CD8-positive, alpha-beta memory T cell (primary cell): ENCODE measurements at regions not wholly inside any gene's neighbourhood (a gene's known extent, or its start where the extent isn't known, plus 50 kb on each side); places are given as distances from the start of the nearest gene placed in this dataset.

ENCODE experiments used
- CTCF ChIA-PET: fragments of 350-600 bp; sonication (Branson Sonifier 250); formaldehyde crosslinking; loops from one replicate; lab custom pipeline; 2021; ENCODE audit warnings: antibody characterized with exemption; lab: Charles Lee
- POLR2A ChIA-PET: fragments of 350-600 bp; sonication (Branson Sonifier 250); formaldehyde crosslinking; loops from one replicate; lab custom pipeline; 2021; ENCODE audit warnings: antibody characterized with exemption; lab: Charles Lee
- DNase-seq, 5 donors: peaks; one replicate each; pipeline versions ENCODE4 v3.0.0 to v3.0.0-alpha.2; 2020 to 2022; ENCODE audit warnings: mixed read lengths in 1 of 5
- H3K27ac ChIP-seq: one replicate; pipeline ENCODE4 v1.7.0; 2013; ENCODE audit warnings: low read depth, mild to moderate bottlenecking, low read length, moderate library complexity
- H3K27me3 ChIP-seq: 2 replicates; pipeline ENCODE4 v1.7.0; 2013; ENCODE audit warnings: low read length, mild to moderate bottlenecking; ENCODE audit not compliant: insufficient read depth, poor library complexity, severe bottlenecking
- H3K36me3 ChIP-seq: 2 replicates; pipeline ENCODE4 v1.7.0; 2013; ENCODE audit warnings: mild to moderate bottlenecking, low read length, moderate library complexity; ENCODE audit not compliant: insufficient read depth
- H3K4me1 ChIP-seq: 2 replicates; pipeline ENCODE4 v1.7.0; 2013; ENCODE audit warnings: mild to moderate bottlenecking, low read length, moderate library complexity; ENCODE audit not compliant: insufficient read depth
- H3K4me3 ChIP-seq: 2 replicates; pipeline ENCODE4 v1.7.0; 2013; ENCODE audit warnings: mild to moderate bottlenecking, low read length
- H3K9me3 ChIP-seq: 2 replicates; pipeline ENCODE4 v1.7.0; 2013; ENCODE audit warnings: mild to moderate bottlenecking, low read length
- H3K27ac Mint-ChIP-seq, 8 donors: one replicate each; pipeline ENCODE4 v1.8.0; 2020 to 2021; ENCODE audit warnings: mixed read lengths in 8 of 8, mild to moderate bottlenecking in 6 of 8, inconsistent platforms in 3 of 8, moderate library complexity in 3 of 8
- H3K27me3 Mint-ChIP-seq, 2 donors: one replicate each; pipeline ENCODE4 v1.8.0; 2020 to 2021; ENCODE audit warnings: mixed read lengths in 2 of 2, mild to moderate bottlenecking in 1 of 2, moderate library complexity in 1 of 2
- H3K36me3 Mint-ChIP-seq, 3 donors: one replicate each; pipeline ENCODE4 v1.8.0; 2020 to 2021; ENCODE audit warnings: mixed read lengths in 3 of 3, inconsistent platforms in 1 of 3, mild to moderate bottlenecking in 1 of 3
- H3K4me1 Mint-ChIP-seq, 3 donors: one replicate each; pipeline ENCODE4 v1.8.0; 2020 to 2021; ENCODE audit warnings: mixed read lengths in 3 of 3, inconsistent platforms in 1 of 3, mild to moderate bottlenecking in 1 of 3
- H3K4me3 Mint-ChIP-seq, 7 donors: one replicate each; pipeline ENCODE4 v1.8.0; 2020 to 2021; ENCODE audit warnings: mixed read lengths in 7 of 7, mild to moderate bottlenecking in 6 of 7, moderate library complexity in 4 of 7, inconsistent platforms in 2 of 7
- H3K9me3 Mint-ChIP-seq, 5 donors: one replicate each; pipeline ENCODE4 v1.8.0; 2020 to 2022; ENCODE audit warnings: mixed read lengths in 5 of 5, mild to moderate bottlenecking in 3 of 5, moderate library complexity in 2 of 5, inconsistent platforms in 1 of 5

DNA sequence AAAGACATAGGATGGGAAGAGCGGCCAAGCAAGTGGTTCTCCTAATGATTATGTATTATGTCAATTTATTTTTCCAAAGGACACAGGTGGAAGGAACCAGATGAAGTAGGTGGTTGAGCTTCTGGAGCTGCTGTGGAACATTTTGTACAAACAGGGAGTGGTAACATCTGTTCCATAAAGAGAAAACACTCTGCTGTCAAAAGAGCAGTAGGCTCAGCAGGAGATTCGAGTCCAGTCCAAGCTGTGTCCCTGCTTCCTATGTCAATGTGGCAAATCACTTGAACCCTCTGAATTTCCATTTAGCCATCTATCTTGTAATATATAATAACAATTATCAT lies 448.0 kb upstream of the ANKRD30A start:
- H3K36me3 Mint-ChIP-seq, result no peaks in the 10 kb centered on the region
- peaks cover 0 to 21% (median 6%) of the 10 kb centered on the region in 5 donors for H3K9me3 Mint-ChIP-seq
- Histone ChIP-seq H3K4me3 (no peak overlapping the region), H3K27ac (no peak overlapping the region), H3K27me3 (no peaks in the 10 kb centered on the region), H3K4me1 (no peaks in the 10 kb centered on the region), H3K9me3 (no peaks in the 10 kb centered on the region), H3K36me3 (no peaks in the 10 kb centered on the region)
- no peak for DNase-seq
- H3K4me1 Mint-ChIP-seq, result no peaks in the 10 kb centered on the region
- CTCF ChIA-PET, result no interaction called here
- no peak overlapping the region for H3K27ac Mint-ChIP-seq
- H3K4me3 Mint-ChIP-seq, result no peak overlapping the region
- H3K27me3 Mint-ChIP-seq, result peaks cover 0 to 2% of the 10 kb centered on the region in 2 donors
- POLR2A ChIA-PET, result no interaction called here

DNA sequence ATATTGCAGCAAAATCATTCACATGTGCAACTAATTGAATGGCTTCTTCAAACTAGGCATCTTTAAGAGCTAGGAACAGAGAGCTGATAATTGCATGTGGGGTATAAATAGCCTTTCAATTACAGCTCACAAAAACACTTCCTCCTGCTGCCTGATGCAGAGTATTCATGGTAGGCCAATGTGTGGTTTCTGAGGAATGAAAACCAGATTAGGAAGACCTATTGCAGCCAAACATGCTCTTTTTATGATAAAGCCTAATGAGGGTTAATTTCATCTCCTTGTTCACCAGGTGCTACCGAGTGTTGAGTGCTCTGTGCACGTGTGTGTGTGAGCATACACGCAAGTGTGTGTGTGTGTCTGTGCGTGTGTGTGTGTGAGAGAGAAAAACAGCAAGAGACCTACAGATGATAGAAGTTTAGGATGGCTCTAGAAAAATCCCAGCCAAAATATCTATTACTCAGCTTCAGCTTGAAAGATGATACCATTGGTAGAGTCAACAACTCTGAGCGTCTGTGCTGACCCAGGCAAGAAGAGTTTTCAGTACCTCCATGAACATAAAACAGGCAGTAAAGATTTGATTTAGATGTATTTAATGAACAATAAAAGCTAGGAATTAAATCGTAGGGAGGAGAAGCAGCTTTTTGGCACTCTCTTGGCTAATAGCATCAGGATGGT lies 448.5 kb upstream of the ANKRD30A start:
- Histone ChIP-seq H3K27ac (no peak overlapping the region), H3K27me3 (no peaks in the 10 kb centered on the region), H3K36me3 (no peaks in the 10 kb centered on the region), H3K4me1 (no peaks in the 10 kb centered on the region), H3K9me3 (no peaks in the 10 kb centered on the region), H3K4me3 (no peak overlapping the region)
- peaks cover 0 to 23% (median 8%) of the 10 kb centered on the region in 5 donors for H3K9me3 Mint-ChIP-seq
- H3K27me3 Mint-ChIP-seq, result peaks cover 0 to 3% of the 10 kb centered on the region in 2 donors
- no peak overlapping the region for H3K4me3 Mint-ChIP-seq
- no peaks in the 10 kb centered on the region for H3K36me3 Mint-ChIP-seq
- no peaks in the 10 kb centered on the region for H3K4me1 Mint-ChIP-seq
- ChIA-PET CTCF (no interaction called here), POLR2A (no interaction called here)
- no peak overlapping the region for H3K27ac Mint-ChIP-seq
- no peak for DNase-seq

DNA sequence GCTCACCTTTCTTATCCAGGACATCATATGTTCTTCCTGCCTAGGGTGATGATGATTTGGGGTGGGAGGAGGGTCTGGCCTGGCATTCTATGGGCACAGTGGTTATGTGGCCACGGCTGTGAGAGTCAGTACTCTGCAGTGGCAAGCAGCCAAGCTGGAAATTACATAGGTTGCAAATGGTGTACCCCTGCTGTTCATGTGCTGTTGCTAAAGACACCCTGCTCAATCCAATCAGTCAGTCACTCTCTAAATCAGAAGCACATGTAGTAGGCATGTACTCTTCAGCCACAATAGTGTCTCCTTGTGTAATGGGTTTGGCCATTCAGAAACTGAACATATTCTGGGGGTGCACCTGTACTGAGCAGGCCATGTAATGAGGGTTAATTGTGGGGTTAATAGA lies 449.1 kb upstream of the ANKRD30A start:
- POLR2A ChIA-PET, result no interaction called here
- Mint-ChIP-seq H3K4me3 (no peak overlapping the region), H3K9me3 (peaks cover 0 to 24% (median 9%) of the 10 kb centered on the region in 5 donors), H3K27ac (no peak overlapping the region), H3K27me3 (peaks cover 0 to 4% of the 10 kb centered on the region in 2 donors), H3K36me3 (no peaks in the 10 kb centered on the region), H3K4me1 (no peaks in the 10 kb centered on the region)
- Histone ChIP-seq H3K4me1 (no peaks in the 10 kb centered on the region), H3K4me3 (no peak overlapping the region), H3K27me3 (no peaks in the 10 kb centered on the region), H3K9me3 (no peaks in the 10 kb centered on the region), H3K36me3 (no peaks in the 10 kb centered on the region), H3K27ac (no peak overlapping the region)
- CTCF ChIA-PET, result no interaction called here
- no peak for DNase-seq

DNA sequence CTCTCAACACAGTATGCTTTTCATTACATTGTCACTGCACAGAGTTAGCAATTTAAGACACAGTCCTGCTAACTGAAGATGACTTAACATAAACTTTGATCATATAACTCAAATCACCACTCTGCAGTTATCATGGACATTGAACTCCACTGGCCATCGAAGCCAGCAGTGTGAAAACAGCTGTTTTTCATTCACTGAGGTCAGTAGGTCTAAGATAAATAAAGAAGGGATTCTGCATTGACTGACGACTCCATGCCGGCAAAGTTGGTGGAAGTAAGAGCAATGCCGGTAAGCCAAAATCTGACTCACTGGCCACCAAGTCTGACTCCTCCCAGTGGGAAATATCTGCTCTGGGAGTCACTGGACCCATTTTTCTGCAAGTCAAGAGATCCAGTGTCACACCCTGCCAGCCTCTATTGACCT lies 449.9 kb upstream of the ANKRD30A start:
- no peak for DNase-seq
- Mint-ChIP-seq H3K9me3 (peaks cover 0 to 24% (median 9%) of the 10 kb centered on the region in 5 donors), H3K4me3 (no peak overlapping the region), H3K27ac (no peak overlapping the region), H3K4me1 (no peaks in the 10 kb centered on the region), H3K36me3 (no peaks in the 10 kb centered on the region), H3K27me3 (peaks cover 0 to 2% of the 10 kb centered on the region in 2 donors)
- CTCF ChIA-PET, result no interaction called here
- no peaks in the 10 kb centered on the region for H3K9me3 ChIP-seq
- no peaks in the 10 kb centered on the region for H3K27me3 ChIP-seq
- no peaks in the 10 kb centered on the region for H3K4me1 ChIP-seq
- no peak overlapping the region for H3K4me3 ChIP-seq
- no peaks in the 10 kb centered on the region for H3K36me3 ChIP-seq
- no peak overlapping the region for H3K27ac ChIP-seq
- POLR2A ChIA-PET, result no interaction called here

GRCh38 chr10:36671607-36672006 lies 453.8 kb upstream of the ANKRD30A start:
- peaks cover 6 to 22% (median 16%) of the 10 kb centered on the region in 5 donors for H3K9me3 Mint-ChIP-seq
- H3K4me1 Mint-ChIP-seq, result no peaks in the 10 kb centered on the region
- Histone ChIP-seq H3K36me3 (no peaks in the 10 kb centered on the region), H3K4me1 (no peaks in the 10 kb centered on the region), H3K27ac (no peak overlapping the region), H3K9me3 (no peaks in the 10 kb centered on the region), H3K27me3 (no peaks in the 10 kb centered on the region), H3K4me3 (no peak overlapping the region)
- ChIA-PET POLR2A (no interaction called here), CTCF (no interaction called here)
- peaks cover 0 to 2% of the 10 kb centered on the region in 2 donors for H3K27me3 Mint-ChIP-seq
- DNase-seq, result no peak
- H3K4me3 Mint-ChIP-seq, result no peak overlapping the region
- no peak overlapping the region for H3K27ac Mint-ChIP-seq
- H3K36me3 Mint-ChIP-seq, result peaks cover 0 to 3% (median 0%) of the 10 kb centered on the region in 3 donors

DNA sequence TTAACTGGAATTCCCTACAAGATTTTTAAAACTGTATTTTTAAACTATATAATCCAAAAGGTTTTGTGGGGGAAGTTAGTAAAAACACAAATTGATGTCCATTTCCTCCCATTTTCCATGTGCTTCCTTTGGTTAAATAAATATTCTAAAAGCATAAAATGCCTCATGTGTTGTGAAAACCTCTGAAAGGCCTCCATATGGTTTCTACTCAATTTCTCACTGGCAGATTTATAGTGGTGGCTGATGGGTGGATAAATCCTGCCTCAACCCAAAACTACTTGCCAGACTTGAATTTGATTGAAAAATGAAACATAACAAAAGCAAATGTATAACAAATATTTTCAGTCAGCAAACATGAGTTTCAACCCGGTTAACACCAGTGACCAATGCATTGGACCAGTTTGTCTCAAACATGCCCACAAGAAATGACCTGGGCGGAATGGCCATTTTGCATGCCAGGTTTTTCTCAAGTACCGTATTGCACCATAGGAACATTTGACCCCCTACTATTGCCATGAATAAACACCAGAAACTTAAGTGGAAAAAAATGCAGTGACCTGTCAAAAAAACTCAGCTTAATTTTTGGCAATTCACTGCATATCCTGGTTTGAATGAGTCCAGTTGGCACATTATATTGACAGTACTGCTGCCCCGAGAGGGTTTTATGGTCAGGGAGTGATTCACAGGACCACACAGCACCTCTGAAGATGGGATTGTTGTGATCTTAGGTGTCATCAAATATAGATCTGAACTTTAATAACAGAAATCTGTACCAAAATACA lies 454.6 kb upstream of the ANKRD30A start:
- H3K4me1 Mint-ChIP-seq, result no peaks in the 10 kb centered on the region
- peaks cover 6 to 21% (median 12%) of the 10 kb centered on the region in 5 donors for H3K9me3 Mint-ChIP-seq
- H3K27me3 Mint-ChIP-seq, result peaks cover 0 to 2% of the 10 kb centered on the region in 2 donors
- ChIA-PET POLR2A (no interaction called here), CTCF (no interaction called here)
- Histone ChIP-seq H3K27ac (no peak overlapping the region), H3K9me3 (no peaks in the 10 kb centered on the region), H3K4me3 (no peak overlapping the region), H3K36me3 (no peaks in the 10 kb centered on the region), H3K4me1 (no peaks in the 10 kb centered on the region), H3K27me3 (no peaks in the 10 kb centered on the region)
- H3K27ac Mint-ChIP-seq, result no peak overlapping the region
- H3K36me3 Mint-ChIP-seq, result peaks cover 0 to 3% (median 0%) of the 10 kb centered on the region in 3 donors
- DNase-seq, result no peak
- no peak overlapping the region for H3K4me3 Mint-ChIP-seq

DNA sequence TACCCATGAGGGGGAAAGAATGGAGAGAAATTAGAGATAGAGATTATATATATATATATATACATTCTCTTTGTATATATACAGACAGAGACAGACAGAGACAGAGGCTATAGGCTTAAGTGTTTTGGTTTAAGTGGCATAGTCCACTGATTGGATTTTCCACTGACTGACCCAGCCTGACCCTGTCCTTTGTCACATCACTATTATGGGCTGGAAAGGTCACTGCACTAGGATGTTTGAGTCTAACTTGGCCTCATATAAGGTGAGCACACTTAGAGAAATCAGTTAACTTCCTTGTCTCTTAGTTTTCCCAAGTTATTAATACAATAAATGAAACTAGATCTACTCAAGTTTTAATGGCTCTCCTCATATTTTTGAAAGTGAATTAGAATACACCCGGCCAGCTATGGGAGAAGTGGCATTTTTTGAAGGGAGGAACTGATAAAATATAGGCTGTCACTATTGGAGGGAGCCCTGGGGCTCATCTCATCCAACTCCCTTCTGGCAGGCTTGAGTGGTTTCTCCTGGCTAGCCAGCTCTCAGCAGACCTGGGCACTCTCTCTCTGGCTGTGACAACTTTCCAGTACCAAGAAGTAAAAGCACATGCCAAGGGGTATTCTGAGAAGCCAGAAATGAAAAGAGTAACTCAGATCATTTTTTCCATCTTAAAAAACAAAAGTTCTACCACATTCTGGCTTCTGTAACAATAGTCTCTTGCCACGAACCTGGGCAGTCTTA lies 455.6 kb upstream of the ANKRD30A start:
- H3K27me3 Mint-ChIP-seq, result peaks cover 0 to 2% of the 10 kb centered on the region in 2 donors
- POLR2A ChIA-PET, result no interaction called here
- Histone ChIP-seq H3K9me3 (no peaks in the 10 kb centered on the region), H3K4me3 (no peak overlapping the region), H3K4me1 (no peaks in the 10 kb centered on the region), H3K27me3 (no peaks in the 10 kb centered on the region), H3K27ac (no peak overlapping the region), H3K36me3 (no peaks in the 10 kb centered on the region)
- peaks cover 0 to 3% (median 0%) of the 10 kb centered on the region in 3 donors for H3K36me3 Mint-ChIP-seq
- peaks cover 6 to 15% (median 12%) of the 10 kb centered on the region in 5 donors for H3K9me3 Mint-ChIP-seq
- H3K27ac Mint-ChIP-seq, result no peak overlapping the region
- CTCF ChIA-PET, result no interaction called here
- H3K4me1 Mint-ChIP-seq, result no peaks in the 10 kb centered on the region
- no peak overlapping the region for H3K4me3 Mint-ChIP-seq
- no peak for DNase-seq

- Mint-ChIP-seq H3K27ac (no peak overlapping the region), H3K27me3 (no peaks in the 10 kb centered on the region), H3K4me1 (no peaks in the 10 kb centered on the region), H3K4me3 (no peak overlapping the region), H3K9me3 (peaks cover 7 to 25% (median 10%) of the 10 kb centered on the region in 5 donors), H3K36me3 (peaks cover 0 to 3% (median 0%) of the 10 kb centered on the region in 3 donors)
- ChIA-PET POLR2A (no interaction called here), CTCF (no interaction called here)
- no peaks in the 10 kb centered on the region for H3K4me1 ChIP-seq
- H3K27me3 ChIP-seq, result no peaks in the 10 kb centered on the region
- no peaks in the 10 kb centered on the region for H3K36me3 ChIP-seq
- no peaks in the 10 kb centered on the region for H3K9me3 ChIP-seq
- H3K4me3 ChIP-seq, result no peak overlapping the region
- DNase-seq, result no peak
- no peak overlapping the region for H3K27ac ChIP-seq
Observed at GRCh38 chr10:36666451-36666850, 458.9 kb upstream of the ANKRD30A start.
